HEK293 (cell line): ENCODE measurements at regions not wholly inside any gene's neighbourhood (a gene's known extent, or its start where the extent isn't known, plus 50 kb on each side); places are given as distances from the start of the nearest gene placed in this dataset.

Source experiments
- CTCF ChIA-PET: fragments of 350-600 bp; formaldehyde crosslinking; extraction: SDS; loops from one replicate; lab custom pipeline; 2021; ENCODE audit warnings: antibody characterized with exemption; lab: Yijun Ruan, JAX
- POLR2A ChIA-PET: fragments of 300-600 bp; formaldehyde crosslinking; extraction: SDS; loops from one replicate; lab custom pipeline; 2020; ENCODE audit warnings: antibody characterized with exemption, inconsistent platforms; lab: Yijun Ruan, JAX
- H3K27ac ChIP-seq: fragments of 200-500 bp; sonication (Bioruptor generic); 2 replicates; pipeline ENCODE4 v1.5.1; 2014; ENCODE audit warnings: low read depth, low read length, control low read depth, inconsistent platforms; ENCODE audit errors: extremely low read depth
- H3K36me3 ChIP-seq, 2 experiments: fragments of 200-500 bp in 1 of 2; sonication (Bioruptor generic) in 1 of 2; 1 replicate in 1 of 2; 2 replicates in 1 of 2; pipeline ENCODE4 v1.5.1; 2014 to 2017; ENCODE audit warnings: inconsistent platforms in 2 of 2, low read length in 2 of 2; ENCODE audit not compliant: control insufficient read depth in 2 of 2, insufficient read depth in 1 of 2
- H3K4me1 ChIP-seq: fragments of 200-500 bp; sonication (Bioruptor generic); 2 replicates; pipeline ENCODE4 v1.5.1; 2014; ENCODE audit warnings: mild to moderate bottlenecking, low read length, inconsistent platforms; ENCODE audit not compliant: control insufficient read depth, insufficient read depth
- H3K4me3 ChIP-seq: 2 replicates; pipeline ENCODE4 v1.5.1; 2011; ENCODE audit warnings: low read depth, mild to moderate bottlenecking, control low read depth, low read length, moderate library complexity
- H3K9me3 ChIP-seq: fragments of 200-500 bp; sonication (Bioruptor generic); 2 replicates; pipeline ENCODE4 v1.5.1; 2014; ENCODE audit warnings: low read depth, low read length, inconsistent platforms; ENCODE audit not compliant: control insufficient read depth, insufficient read depth
- GFI1B ChIP-seq: fragments of 450-650 bp; formaldehyde crosslinking; IDR thresholded peaks from 2 replicates; pipeline ENCODE4 v1.5.1; 2016; ENCODE audit warnings: missing biosample characterization, missing genetic modification characterization
- GLIS2 ChIP-seq: fragments of 450-650 bp; formaldehyde crosslinking; IDR thresholded peaks from 2 replicates; pipeline ENCODE4 v1.5.1; 2016; ENCODE audit warnings: missing biosample characterization, missing genetic modification characterization
- OSR2 ChIP-seq: fragments of 450-650 bp; formaldehyde crosslinking; IDR thresholded peaks from 2 replicates; pipeline ENCODE4 v1.5.1; 2016; ENCODE audit warnings: missing biosample characterization, missing genetic modification characterization
- REPIN1 ChIP-seq: fragments of 450-650 bp; formaldehyde crosslinking; IDR thresholded peaks from 2 replicates; pipeline ENCODE4 v1.5.1; 2017; ENCODE audit warnings: missing biosample characterization, missing genetic modification characterization, low read depth
- SP3 ChIP-seq: fragments of 450-650 bp; formaldehyde crosslinking; IDR thresholded peaks from 2 replicates; pipeline ENCODE4 v1.5.1; 2016; ENCODE audit warnings: missing biosample characterization, missing genetic modification characterization
- TCF7L2 ChIP-seq: IDR thresholded peaks from 2 replicates; pipeline ENCODE4 v1.6.1; 2011; ENCODE audit warnings: low read depth, mild to moderate bottlenecking, inconsistent platforms, low read length, moderate library complexity, borderline replicate concordance
- TRIM28 ChIP-seq: IDR thresholded peaks from 2 replicates; pipeline ENCODE4 v1.6.1; 2011; ENCODE audit warnings: low read length, control low read depth, borderline replicate concordance
- YY1 ChIP-seq: fragments of 450-650 bp; formaldehyde crosslinking; IDR thresholded peaks from 2 replicates; pipeline ENCODE4 v1.5.1; 2018; ENCODE audit warnings: missing biosample characterization, missing genetic modification characterization
- ZBTB48 ChIP-seq: fragments of 450-650 bp; formaldehyde crosslinking; IDR thresholded peaks from 2 replicates; pipeline ENCODE4 v1.5.1; 2016; ENCODE audit warnings: missing biosample characterization, missing genetic modification characterization
- ZFP69B ChIP-seq: fragments of 450-650 bp; formaldehyde crosslinking; IDR thresholded peaks from 2 replicates; pipeline ENCODE4 v1.5.1; 2016; ENCODE audit warnings: missing biosample characterization, missing genetic modification characterization
- ZNF10 ChIP-seq: fragments of 450-650 bp; formaldehyde crosslinking; IDR thresholded peaks from 2 replicates; pipeline ENCODE4 v1.5.1; 2017; ENCODE audit warnings: missing biosample characterization, missing genetic modification characterization
- ZNF121 ChIP-seq: fragments of 450-650 bp; formaldehyde crosslinking; IDR thresholded peaks from 2 replicates; pipeline ENCODE4 v1.5.1; 2016; ENCODE audit warnings: missing biosample characterization, missing genetic modification characterization
- ZNF16 ChIP-seq: fragments of 450-650 bp; formaldehyde crosslinking; IDR thresholded peaks from 2 replicates; pipeline ENCODE4 v1.5.1; 2016; ENCODE audit warnings: low read depth, missing biosample characterization, missing genetic modification characterization
- ZNF169 ChIP-seq: fragments of 450-650 bp; formaldehyde crosslinking; IDR thresholded peaks from 2 replicates; pipeline ENCODE4 v1.5.1; 2016; ENCODE audit warnings: missing biosample characterization, missing genetic modification characterization
- ZNF174 ChIP-seq: fragments of 450-650 bp; formaldehyde crosslinking; IDR thresholded peaks from 2 replicates; pipeline ENCODE4 v1.5.0; 2017; ENCODE audit warnings: missing biosample characterization, mild to moderate bottlenecking, missing genetic modification characterization
- ZNF202 ChIP-seq: fragments of 450-650 bp; formaldehyde crosslinking; IDR thresholded peaks from 2 replicates; pipeline ENCODE4 v1.5.1; 2016; ENCODE audit warnings: missing biosample characterization, missing genetic modification characterization, borderline replicate concordance
- ZNF239 ChIP-seq: fragments of 450-650 bp; formaldehyde crosslinking; IDR thresholded peaks from 2 replicates; pipeline ENCODE4 v1.5.1; 2016; ENCODE audit warnings: missing biosample characterization, missing genetic modification characterization
- ZNF341 ChIP-seq: fragments of 450-650 bp; formaldehyde crosslinking; IDR thresholded peaks from 2 replicates; pipeline ENCODE4; 2016; ENCODE audit warnings: low read depth, missing biosample characterization, missing genetic modification characterization
- ZNF544 ChIP-seq: fragments of 450-650 bp; formaldehyde crosslinking; IDR thresholded peaks from 2 replicates; pipeline ENCODE4 v1.5.0; 2017; ENCODE audit warnings: missing biosample characterization, missing genetic modification characterization
- ZNF548 ChIP-seq: fragments of 450-650 bp; formaldehyde crosslinking; IDR thresholded peaks from 2 replicates; pipeline ENCODE4 v1.5.1; 2016; ENCODE audit warnings: missing biosample characterization, missing genetic modification characterization
- ZNF571 ChIP-seq: fragments of 450-650 bp; formaldehyde crosslinking; IDR thresholded peaks from 2 replicates; pipeline ENCODE4 v1.5.0; 2017; ENCODE audit warnings: missing biosample characterization, missing genetic modification characterization
- ZNF585B ChIP-seq: fragments of 450-650 bp; formaldehyde crosslinking; IDR thresholded peaks from 2 replicates; pipeline ENCODE4 v1.5.1; 2016; ENCODE audit warnings: missing biosample characterization, missing genetic modification characterization
- ZNF610 ChIP-seq: fragments of 450-650 bp; formaldehyde crosslinking; IDR thresholded peaks from 2 replicates; pipeline ENCODE4 v1.5.1; 2016; ENCODE audit warnings: missing biosample characterization, missing genetic modification characterization, borderline replicate concordance
- ZNF621 ChIP-seq: fragments of 450-650 bp; formaldehyde crosslinking; IDR thresholded peaks from 2 replicates; pipeline ENCODE4 v1.5.1; 2017; ENCODE audit warnings: missing biosample characterization, missing genetic modification characterization
- ZNF707 ChIP-seq: fragments of 450-650 bp; formaldehyde crosslinking; IDR thresholded peaks from 2 replicates; pipeline ENCODE4 v1.5.1; 2016; ENCODE audit warnings: missing biosample characterization, missing genetic modification characterization
- ZSCAN30 ChIP-seq: fragments of 450-650 bp; IDR thresholded peaks from 2 replicates; pipeline ENCODE4 v1.5.1; 2018; ENCODE audit warnings: missing biosample characterization, mild to moderate bottlenecking, missing genetic modification characterization, moderate library complexity
- TF ChIP-seq, protein P1 (sequence below): sonication (generic); formaldehyde crosslinking; IDR thresholded peaks from 2 replicates; pipeline ENCODE4 v1.8.1; 2022; ENCODE audit warnings: mild to moderate bottlenecking, moderate library complexity, missing genetic modification reagents
- TF ChIP-seq, protein P2 (sequence below): fragments of 450-650 bp; formaldehyde crosslinking; IDR thresholded peaks from 2 replicates; pipeline ENCODE4 v1.5.1; 2016; ENCODE audit warnings: missing biosample characterization, missing genetic modification characterization
- TF ChIP-seq, protein P3 (sequence below): fragments of 450-650 bp; IDR thresholded peaks from 2 replicates; pipeline ENCODE4 v1.5.1; 2018; ENCODE audit warnings: missing biosample characterization, missing genetic modification characterization
- TF ChIP-seq, protein P4 (sequence below): fragments of 450-650 bp; formaldehyde crosslinking; IDR thresholded peaks from 2 replicates; pipeline ENCODE4 v1.5.1; 2017; ENCODE audit warnings: missing biosample characterization, missing genetic modification characterization

DNA sequence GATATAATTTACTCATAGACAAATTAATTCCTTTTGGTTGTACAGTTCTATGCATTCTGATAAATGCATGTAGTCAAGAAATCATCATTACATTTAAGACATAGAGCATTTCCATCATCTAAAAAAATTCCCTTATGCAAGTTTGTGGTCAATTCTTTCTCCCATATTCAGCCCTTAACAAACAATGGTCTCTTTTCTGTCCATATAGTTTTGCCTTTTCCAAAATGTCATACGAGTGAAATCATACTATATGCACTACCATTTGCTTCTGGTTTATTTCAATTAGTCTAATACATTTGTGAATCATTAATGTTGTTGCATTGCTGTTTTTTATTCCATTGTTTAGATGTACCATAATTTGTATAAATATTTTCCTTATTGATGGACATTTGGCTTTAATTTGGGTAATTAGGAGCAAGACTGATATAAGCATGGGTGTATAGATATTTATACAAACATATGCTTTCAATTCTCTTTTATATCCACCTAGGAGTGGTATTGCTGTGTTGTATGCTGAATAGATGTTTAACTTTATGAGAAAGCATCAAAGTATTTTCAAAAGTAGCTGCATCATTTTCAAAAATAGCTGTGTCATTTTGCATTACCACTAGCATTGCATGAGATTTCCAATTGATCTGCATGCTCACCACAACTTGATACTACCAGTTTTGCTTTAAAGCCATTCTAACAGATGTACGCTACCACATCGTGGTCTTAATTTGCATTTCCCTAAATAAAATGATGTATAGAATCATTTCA, 397.0 kb upstream of the ADAMTS5 start:
- TF ChIP-seq ZNF121 (tag by site-specific recombination) (no peak), SP3 (tag by site-specific recombination) (no peak), ZNF585B (tag by site-specific recombination) (no peak), REPIN1 (no peak), YY1 (tag by site-specific recombination) (no peak), ZNF707 (tag by site-specific recombination) (no peak), ZSCAN30 (tag by site-specific recombination) (no peak), ZNF239 (no peak), ZNF341 (tag by site-specific recombination) (no peak), TRIM28 (no peak), ZNF169 (no peak), ZNF202 (tag by site-specific recombination) (no peak), GLIS2 (tag by site-specific recombination) (no peak), ZFP69B (no peak), OSR2 (tag by site-specific recombination) (no peak), ZNF544 (no peak), TCF7L2 (no peak), ZNF10 (tag by site-specific recombination) (no peak)
- TF ChIP-seq, protein P1, sequence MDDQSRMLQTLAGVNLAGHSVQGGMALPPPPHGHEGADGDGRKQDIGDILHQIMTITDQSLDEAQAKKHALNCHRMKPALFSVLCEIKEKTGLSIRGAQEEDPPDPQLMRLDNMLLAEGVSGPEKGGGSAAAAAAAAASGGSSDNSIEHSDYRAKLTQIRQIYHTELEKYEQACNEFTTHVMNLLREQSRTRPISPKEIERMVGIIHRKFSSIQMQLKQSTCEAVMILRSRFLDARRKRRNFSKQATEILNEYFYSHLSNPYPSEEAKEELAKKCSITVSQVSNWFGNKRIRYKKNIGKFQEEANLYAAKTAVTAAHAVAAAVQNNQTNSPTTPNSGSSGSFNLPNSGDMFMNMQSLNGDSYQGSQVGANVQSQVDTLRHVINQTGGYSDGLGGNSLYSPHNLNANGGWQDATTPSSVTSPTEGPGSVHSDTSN (CRISPR knock-in tag): no peak
- TF ChIP-seq, protein P2, sequence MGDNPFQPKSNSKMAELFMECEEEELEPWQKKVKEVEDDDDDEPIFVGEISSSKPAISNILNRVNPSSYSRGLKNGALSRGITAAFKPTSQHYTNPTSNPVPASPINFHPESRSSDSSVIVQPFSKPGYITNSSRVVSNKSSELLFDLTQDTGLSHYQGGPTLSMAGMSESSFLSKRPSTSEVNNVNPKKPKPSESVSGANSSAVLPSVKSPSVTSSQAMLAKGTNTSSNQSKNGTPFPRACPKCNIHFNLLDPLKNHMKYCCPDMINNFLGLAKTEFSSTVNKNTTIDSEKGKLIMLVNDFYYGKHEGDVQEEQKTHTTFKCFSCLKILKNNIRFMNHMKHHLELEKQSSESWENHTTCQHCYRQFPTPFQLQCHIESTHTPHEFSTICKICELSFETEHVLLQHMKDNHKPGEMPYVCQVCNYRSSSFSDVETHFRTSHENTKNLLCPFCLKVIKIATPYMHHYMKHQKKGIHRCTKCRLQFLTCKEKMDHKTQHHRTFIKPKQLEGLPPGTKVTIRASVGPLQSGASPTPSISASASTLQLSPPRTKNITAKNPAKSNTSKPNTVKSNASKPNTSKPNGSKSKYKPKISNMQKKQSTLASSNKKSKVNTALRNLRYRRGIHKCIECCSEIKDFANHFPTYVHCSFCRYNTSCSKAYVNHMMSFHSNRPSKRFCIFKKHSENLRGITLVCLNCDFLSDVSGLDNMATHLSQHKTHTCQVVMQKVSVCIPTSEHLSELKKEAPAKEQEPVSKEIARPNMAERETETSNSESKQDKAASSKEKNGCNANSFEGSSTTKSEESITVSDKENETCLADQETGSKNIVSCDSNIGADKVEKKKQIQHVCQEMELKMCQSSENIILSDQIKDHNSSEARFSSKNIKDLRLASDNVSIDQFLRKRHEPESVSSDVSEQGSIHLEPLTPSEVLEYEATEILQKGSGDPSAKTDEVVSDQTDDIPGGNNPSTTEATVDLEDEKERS (tag by site-specific recombination): no peak
- no peak overlapping the region for H3K4me3 ChIP-seq
- H3K36me3 ChIP-seq: no peaks in the 10 kb centered on the region
- no peaks in the 10 kb centered on the region for H3K9me3 ChIP-seq
- ChIA-PET CTCF (interaction anchor here (0.6 kb wide), 1 partner anchor 1382 kb away, joined by 3 read pairs; no protein-coding TSS in a partner anchor), POLR2A (no interaction called here)
- H3K4me1 ChIP-seq: no peaks in the 10 kb centered on the region
- no peak overlapping the region for H3K27ac ChIP-seq

DNA sequence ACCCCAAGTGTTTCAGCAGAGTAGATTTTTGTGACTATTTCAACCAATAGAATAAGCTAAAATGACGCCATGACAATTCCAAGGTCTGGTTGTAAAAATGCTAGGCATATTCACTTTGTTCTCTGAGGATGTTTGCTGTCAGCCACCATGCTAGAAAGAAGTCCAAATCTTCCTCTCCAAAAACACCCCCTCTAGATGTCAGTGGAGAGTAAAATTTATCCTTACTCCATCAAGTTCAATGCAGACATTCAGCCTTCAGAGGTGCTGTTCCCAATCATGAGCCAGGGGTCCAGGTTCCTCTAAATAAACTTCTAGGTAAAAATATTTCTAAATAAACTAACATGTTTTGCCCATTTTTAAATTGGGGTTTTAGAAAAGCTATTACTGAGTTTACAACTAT, 395.4 kb upstream of the ADAMTS5 start:
- no peaks in the 10 kb centered on the region for H3K9me3 ChIP-seq
- CTCF ChIA-PET: interaction anchor here (0.6 to 2.1 kb wide), 9 partner anchors 13 to 442 kb away, joined by 3 to 13 read pairs (median 3); no protein-coding TSS in a partner anchor
- no peak overlapping the region for H3K27ac ChIP-seq
- H3K36me3 ChIP-seq: no peaks in the 10 kb centered on the region
- POLR2A ChIA-PET: no interaction called here
- H3K4me1 ChIP-seq: no peaks in the 10 kb centered on the region
- no peak overlapping the region for H3K4me3 ChIP-seq
- TF ChIP-seq GFI1B (no peak), ZNF610 (tag by site-specific recombination) (no peak), ZNF548 (tag by site-specific recombination) (no peak), ZBTB48 (tag by site-specific recombination) (no peak), ZNF544 (no peak), ZNF16 (tag by site-specific recombination) (no peak), ZNF571 (no peak), ZNF621 (no peak), ZNF174 (tag by site-specific recombination) (no peak), ZNF707 (tag by site-specific recombination) (no peak)
- TF ChIP-seq, protein P3, sequence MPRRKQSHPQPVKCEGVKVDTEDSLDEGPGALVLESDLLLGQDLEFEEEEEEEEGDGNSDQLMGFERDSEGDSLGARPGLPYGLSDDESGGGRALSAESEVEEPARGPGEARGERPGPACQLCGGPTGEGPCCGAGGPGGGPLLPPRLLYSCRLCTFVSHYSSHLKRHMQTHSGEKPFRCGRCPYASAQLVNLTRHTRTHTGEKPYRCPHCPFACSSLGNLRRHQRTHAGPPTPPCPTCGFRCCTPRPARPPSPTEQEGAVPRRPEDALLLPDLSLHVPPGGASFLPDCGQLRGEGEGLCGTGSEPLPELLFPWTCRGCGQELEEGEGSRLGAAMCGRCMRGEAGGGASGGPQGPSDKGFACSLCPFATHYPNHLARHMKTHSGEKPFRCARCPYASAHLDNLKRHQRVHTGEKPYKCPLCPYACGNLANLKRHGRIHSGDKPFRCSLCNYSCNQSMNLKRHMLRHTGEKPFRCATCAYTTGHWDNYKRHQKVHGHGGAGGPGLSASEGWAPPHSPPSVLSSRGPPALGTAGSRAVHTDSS (tag by site-specific recombination): no peak
- TF ChIP-seq, protein P4, sequence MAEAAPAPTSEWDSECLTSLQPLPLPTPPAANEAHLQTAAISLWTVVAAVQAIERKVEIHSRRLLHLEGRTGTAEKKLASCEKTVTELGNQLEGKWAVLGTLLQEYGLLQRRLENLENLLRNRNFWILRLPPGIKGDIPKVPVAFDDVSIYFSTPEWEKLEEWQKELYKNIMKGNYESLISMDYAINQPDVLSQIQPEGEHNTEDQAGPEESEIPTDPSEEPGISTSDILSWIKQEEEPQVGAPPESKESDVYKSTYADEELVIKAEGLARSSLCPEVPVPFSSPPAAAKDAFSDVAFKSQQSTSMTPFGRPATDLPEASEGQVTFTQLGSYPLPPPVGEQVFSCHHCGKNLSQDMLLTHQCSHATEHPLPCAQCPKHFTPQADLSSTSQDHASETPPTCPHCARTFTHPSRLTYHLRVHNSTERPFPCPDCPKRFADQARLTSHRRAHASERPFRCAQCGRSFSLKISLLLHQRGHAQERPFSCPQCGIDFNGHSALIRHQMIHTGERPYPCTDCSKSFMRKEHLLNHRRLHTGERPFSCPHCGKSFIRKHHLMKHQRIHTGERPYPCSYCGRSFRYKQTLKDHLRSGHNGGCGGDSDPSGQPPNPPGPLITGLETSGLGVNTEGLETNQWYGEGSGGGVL (tag by site-specific recombination): no peak
